Memory B cell (primary cell): ENCODE measurements at regions not wholly inside any gene's neighbourhood (a gene's known extent, or its start where the extent isn't known, plus 50 kb on each side); places are given as distances from the start of the nearest gene placed in this dataset.
"Not testable (repeated sequence)": the region's sequence is repeated elsewhere in the genome, so short reads cannot be mapped to it uniquely, and the experiment has no call there.

ENCODE experiments used
- ATAC-seq: fragments of 150-1000 bp; cut with Tn5 transposase; 2 replicates; pipeline ENCODE4 v1.10.0; 2021; ENCODE audit warnings: low read depth, mild to moderate bottlenecking, moderate library complexity
- DNase-seq, 2 donors: peaks; one replicate each; pipeline ENCODE4 v3.0.0; 2022; ENCODE audit warnings: low spot score in 2 of 2
- H3K27ac Mint-ChIP-seq: one replicate; pipeline ENCODE4 v1.8.0; 2022; ENCODE audit warnings: mild to moderate bottlenecking, moderate library complexity, mixed read lengths
- H3K27me3 Mint-ChIP-seq: one replicate; pipeline ENCODE4 v1.8.0; 2022; ENCODE audit warnings: mixed read lengths
- H3K36me3 Mint-ChIP-seq: one replicate; pipeline ENCODE4 v1.8.0; 2022; ENCODE audit warnings: mild to moderate bottlenecking, mixed read lengths
- H3K4me1 Mint-ChIP-seq: one replicate; pipeline ENCODE4 v1.8.0; 2022; ENCODE audit warnings: mixed read lengths
- H3K4me3 Mint-ChIP-seq: one replicate; pipeline ENCODE4 v1.8.0; 2022; ENCODE audit warnings: mild to moderate bottlenecking, moderate library complexity, mixed read lengths
- H3K9me3 Mint-ChIP-seq: one replicate; pipeline ENCODE4 v1.8.0; 2022; ENCODE audit warnings: mixed read lengths

- H3K4me3 Mint-ChIP-seq: no peak overlapping the region
- peaks cover 3% of the 10 kb centered on the region for H3K4me1 Mint-ChIP-seq
- H3K27ac Mint-ChIP-seq: no peak overlapping the region
- H3K9me3 Mint-ChIP-seq: peaks cover 4% of the 10 kb centered on the region
- H3K36me3 Mint-ChIP-seq: no peaks in the 10 kb centered on the region
- DNase-seq (no peak), ATAC-seq (no peak)
- H3K27me3 Mint-ChIP-seq: peaks cover 14% of the 10 kb centered on the region
These were observed 221.4 kb downstream of the MAF start for GRCh38 chr16:79379095-79379494.

DNA sequence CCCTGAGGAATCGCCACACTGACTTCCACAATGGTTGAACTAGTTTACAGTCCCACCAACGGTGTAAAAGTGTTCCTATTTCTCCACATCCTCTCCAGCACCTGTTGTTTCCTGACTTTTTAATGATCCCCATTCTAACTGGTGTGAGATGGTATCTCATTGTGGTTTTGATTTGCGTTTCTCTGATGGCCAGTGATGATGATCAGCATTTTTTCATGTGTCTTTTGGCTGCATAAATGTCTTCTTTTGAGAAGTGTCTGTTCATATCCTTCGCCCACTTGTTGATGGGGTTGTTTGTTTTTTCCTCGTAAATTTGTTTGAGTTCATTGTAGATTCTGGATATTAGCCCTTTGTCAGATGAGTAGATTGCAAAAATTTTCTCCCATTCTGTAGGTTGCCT lies 223.5 kb downstream of the MAF start:
- not testable (repeated sequence) for ATAC-seq, H3K4me1 Mint-ChIP-seq, H3K27ac Mint-ChIP-seq, DNase-seq, H3K4me3 Mint-ChIP-seq, H3K36me3 Mint-ChIP-seq, H3K9me3 Mint-ChIP-seq
- H3K27me3 Mint-ChIP-seq: peaks cover 12% of the 10 kb centered on the region

DNA sequence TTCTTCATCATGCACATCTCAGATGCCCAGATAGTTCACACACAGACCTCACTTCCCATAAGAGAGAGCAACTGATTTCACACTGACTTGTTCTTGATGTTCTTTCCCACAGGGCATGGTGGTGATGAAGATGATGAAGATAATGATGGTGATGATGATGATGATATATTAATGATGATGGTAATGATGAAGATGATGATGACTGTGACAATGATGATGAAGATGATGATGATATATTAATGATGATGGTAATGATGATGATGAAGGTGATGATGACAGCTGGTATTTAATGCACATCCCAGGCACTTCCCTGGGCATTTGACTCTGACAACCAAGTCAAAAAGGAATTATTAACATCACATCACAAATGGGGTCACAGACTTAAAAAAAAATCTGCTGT lies 225.2 kb downstream of the MAF start:
- Mint-ChIP-seq H3K27me3 (peaks cover 11% of the 10 kb centered on the region), H3K4me1 (no peaks in the 10 kb centered on the region), H3K4me3 (no peak overlapping the region), H3K36me3 (no peaks in the 10 kb centered on the region), H3K27ac (no peak overlapping the region), H3K9me3 (peaks cover 10% of the 10 kb centered on the region)
- ATAC-seq: no peak
- DNase-seq: no peak

- no peak overlapping the region for H3K27ac Mint-ChIP-seq
- no peak for ATAC-seq
- H3K27me3 Mint-ChIP-seq: peaks cover 8% of the 10 kb centered on the region
- no peak overlapping the region for H3K4me3 Mint-ChIP-seq
- H3K4me1 Mint-ChIP-seq: no peaks in the 10 kb centered on the region
- peaks cover 8% of the 10 kb centered on the region for H3K9me3 Mint-ChIP-seq
- no peaks in the 10 kb centered on the region for H3K36me3 Mint-ChIP-seq
- DNase-seq: no peak
These were observed 227.9 kb downstream of the MAF start for GRCh38 chr16:79372503-79373184.

DNA sequence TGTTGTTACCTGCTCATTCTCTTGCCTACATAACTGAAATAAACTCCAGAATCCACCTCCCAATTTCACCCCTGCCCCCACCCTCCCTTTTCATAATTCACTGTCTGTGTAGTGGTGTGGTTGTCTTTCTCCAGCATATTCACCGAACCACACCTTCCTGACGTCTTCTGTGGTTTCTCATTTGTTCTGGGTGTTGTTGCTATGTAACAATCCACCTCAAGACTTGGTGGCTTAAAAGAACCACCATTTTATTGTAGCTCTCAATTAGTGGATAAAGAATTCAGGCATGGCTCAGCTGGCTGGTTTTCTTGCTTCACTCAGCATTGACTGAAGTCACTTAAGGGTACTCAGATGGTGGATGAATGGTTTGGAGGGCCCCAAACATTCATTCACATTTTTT lies 229.8 kb downstream of the MAF start:
- ATAC-seq (no peak), DNase-seq (no peak)
- Mint-ChIP-seq H3K9me3 (peaks cover 8% of the 10 kb centered on the region), H3K4me1 (no peaks in the 10 kb centered on the region), H3K27me3 (peaks cover 8% of the 10 kb centered on the region), H3K36me3 (no peaks in the 10 kb centered on the region), H3K27ac (no peak overlapping the region), H3K4me3 (no peak overlapping the region)

GRCh38 chr16:79369796-79370195 lies 230.7 kb downstream of the MAF start:
- Mint-ChIP-seq H3K9me3 (peaks cover 8% of the 10 kb centered on the region), H3K27me3 (peaks cover 4% of the 10 kb centered on the region), H3K4me1 (no peaks in the 10 kb centered on the region), H3K36me3 (no peaks in the 10 kb centered on the region), H3K27ac (no peak overlapping the region), H3K4me3 (no peak overlapping the region)
- no peak for DNase-seq
- no peak for ATAC-seq

DNA sequence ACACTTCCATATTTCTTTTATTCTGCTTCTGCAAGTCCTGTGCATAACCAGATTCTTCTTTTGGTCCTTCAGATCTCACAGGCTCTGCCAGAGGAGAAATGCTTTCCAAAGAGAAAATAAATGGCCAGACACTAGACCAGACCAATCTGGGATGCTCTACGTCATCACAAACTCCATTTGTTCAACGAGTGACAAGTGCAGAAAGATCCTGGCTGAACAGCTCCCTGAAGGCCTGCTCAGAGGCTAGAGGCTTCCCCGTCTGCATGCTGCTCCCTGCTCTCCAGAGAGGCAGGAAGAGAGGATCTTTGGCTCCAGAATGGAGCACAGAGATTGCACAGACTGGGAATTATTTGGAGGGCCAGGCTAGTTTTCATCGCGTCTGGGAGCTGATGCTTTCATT lies 232.7 kb downstream of the MAF start:
- peaks cover 7% of the 10 kb centered on the region for H3K27me3 Mint-ChIP-seq
- peaks cover 7% of the 10 kb centered on the region for H3K9me3 Mint-ChIP-seq
- no peak for DNase-seq
- no peak for ATAC-seq
- H3K36me3 Mint-ChIP-seq: no peaks in the 10 kb centered on the region
- no peak overlapping the region for H3K4me3 Mint-ChIP-seq
- no peaks in the 10 kb centered on the region for H3K4me1 Mint-ChIP-seq
- H3K27ac Mint-ChIP-seq: no peak overlapping the region

GRCh38 chr16:79366635-79367034 lies 233.9 kb downstream of the MAF start:
- Mint-ChIP-seq H3K9me3 (peaks cover 7% of the 10 kb centered on the region), H3K4me1 (no peaks in the 10 kb centered on the region), H3K27me3 (peaks cover 7% of the 10 kb centered on the region), H3K36me3 (no peaks in the 10 kb centered on the region), H3K27ac (no peak overlapping the region), H3K4me3 (no peak overlapping the region)
- DNase-seq: no peak
- ATAC-seq: no peak

GRCh38 chr16:79365702-79366101 lies 234.8 kb downstream of the MAF start:
- H3K4me1 Mint-ChIP-seq: no peaks in the 10 kb centered on the region
- H3K27me3 Mint-ChIP-seq: peaks cover 5% of the 10 kb centered on the region
- no peaks in the 10 kb centered on the region for H3K36me3 Mint-ChIP-seq
- H3K9me3 Mint-ChIP-seq: peaks cover 2% of the 10 kb centered on the region
- ATAC-seq (no peak), DNase-seq (no peak)
- H3K27ac Mint-ChIP-seq: no peak overlapping the region
- H3K4me3 Mint-ChIP-seq: no peak overlapping the region

DNA sequence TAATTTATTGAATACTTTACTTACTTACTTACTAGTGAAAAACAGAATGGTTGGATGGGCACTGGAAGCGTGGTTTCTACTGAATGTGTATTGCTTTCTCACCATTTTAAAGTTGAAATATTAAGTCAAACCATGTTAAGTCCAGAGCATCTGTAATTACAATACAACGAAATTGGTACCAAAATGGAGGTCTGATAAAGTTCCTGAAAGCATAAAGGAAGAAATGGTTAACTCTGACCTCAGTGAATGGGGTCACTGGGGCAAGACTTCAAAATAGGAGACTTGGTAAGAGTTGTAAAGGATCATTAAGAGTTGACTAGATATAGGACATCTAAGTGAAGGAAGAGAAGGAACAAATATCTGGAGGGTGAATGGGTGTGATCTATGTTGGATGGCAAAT lies 237.1 kb downstream of the MAF start:
- H3K27me3 Mint-ChIP-seq: peaks cover 5% of the 10 kb centered on the region

DNA sequence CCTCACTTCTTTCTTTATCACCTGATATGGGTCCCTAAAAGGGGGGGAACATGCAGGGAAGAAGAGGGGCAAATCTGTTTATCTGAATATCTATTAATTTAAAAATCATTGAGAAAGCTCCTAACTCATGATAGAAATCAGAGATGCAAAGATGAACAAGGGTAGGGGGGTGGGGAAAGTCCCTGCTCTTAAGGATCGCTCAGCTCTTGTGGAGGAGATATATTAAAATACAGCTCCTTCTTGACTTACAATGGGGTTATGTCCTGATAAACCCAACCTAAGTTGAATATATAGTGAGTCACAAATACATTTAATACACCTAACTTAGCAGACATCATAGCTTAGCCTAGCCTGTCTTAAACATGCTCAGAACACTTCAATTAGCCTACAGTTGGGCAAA lies 237.5 kb downstream of the MAF start:
- peaks cover 5% of the 10 kb centered on the region for H3K27me3 Mint-ChIP-seq
- ATAC-seq: no peak
- H3K36me3 Mint-ChIP-seq: no peaks in the 10 kb centered on the region
- no peak overlapping the region for H3K4me3 Mint-ChIP-seq
- no peak overlapping the region for H3K27ac Mint-ChIP-seq
- H3K4me1 Mint-ChIP-seq: no peaks in the 10 kb centered on the region
- H3K9me3 Mint-ChIP-seq: peaks cover 1% of the 10 kb centered on the region
- no peak for DNase-seq

More for the DNA sequence above, 237.1 kb downstream of the MAF start:
- Mint-ChIP-seq H3K9me3 (peaks cover 1% of the 10 kb centered on the region), H3K27ac (no peak overlapping the region), H3K4me3 (no peak overlapping the region), H3K4me1 (no peaks in the 10 kb centered on the region), H3K36me3 (no peaks in the 10 kb centered on the region)
- ATAC-seq (no peak), DNase-seq (no peak)

- ATAC-seq: no peak
These were observed 238.1 kb downstream of the MAF start for GRCh38 chr16:79362300-79362970.

DNA sequence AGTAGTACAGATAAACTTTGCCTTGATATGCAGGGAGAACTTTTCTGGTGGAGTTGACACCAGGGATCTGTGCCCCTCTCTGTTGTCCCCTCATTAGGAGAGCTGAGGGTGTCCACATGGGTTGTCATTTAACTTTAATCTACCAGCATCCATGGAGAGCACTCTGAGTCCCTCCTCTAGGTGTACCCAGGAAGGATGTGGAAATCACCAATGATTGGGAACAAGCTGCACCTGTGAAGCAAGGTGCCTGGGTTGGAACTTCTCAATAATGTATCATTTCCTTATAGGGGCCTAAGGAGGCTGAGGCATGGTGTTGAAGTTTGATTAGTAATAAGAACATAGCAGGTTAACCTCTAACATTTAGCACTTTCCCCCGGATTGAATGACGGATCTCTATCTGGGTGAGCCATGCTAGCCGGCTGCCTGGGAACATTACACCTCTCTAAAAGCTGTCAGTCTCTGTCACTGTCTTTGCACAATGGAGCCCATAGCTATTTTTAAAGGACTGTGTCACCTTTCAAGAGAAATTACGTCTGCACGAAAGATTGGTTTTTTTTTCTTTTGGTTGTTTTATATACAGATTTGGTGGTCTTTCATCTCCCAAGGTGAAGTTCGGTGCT lies 239.3 kb downstream of the MAF start:
- DNase-seq (no peak), ATAC-seq (no peak)
- H3K36me3 Mint-ChIP-seq: no peaks in the 10 kb centered on the region
- H3K4me3 Mint-ChIP-seq: no peak overlapping the region
- H3K9me3 Mint-ChIP-seq: peaks cover 1% of the 10 kb centered on the region
- peaks cover 5% of the 10 kb centered on the region for H3K27me3 Mint-ChIP-seq
- H3K27ac Mint-ChIP-seq: no peak overlapping the region
- H3K4me1 Mint-ChIP-seq: no peaks in the 10 kb centered on the region

More at GRCh38 chr16:79362300-79362970, 238.1 kb downstream of the MAF start:
- Mint-ChIP-seq H3K4me1 (no peaks in the 10 kb centered on the region), H3K27me3 (peaks cover 5% of the 10 kb centered on the region), H3K27ac (no peak overlapping the region), H3K4me3 (no peak overlapping the region), H3K36me3 (no peaks in the 10 kb centered on the region), H3K9me3 (peaks cover 1% of the 10 kb centered on the region)
- DNase-seq: no peak

DNA sequence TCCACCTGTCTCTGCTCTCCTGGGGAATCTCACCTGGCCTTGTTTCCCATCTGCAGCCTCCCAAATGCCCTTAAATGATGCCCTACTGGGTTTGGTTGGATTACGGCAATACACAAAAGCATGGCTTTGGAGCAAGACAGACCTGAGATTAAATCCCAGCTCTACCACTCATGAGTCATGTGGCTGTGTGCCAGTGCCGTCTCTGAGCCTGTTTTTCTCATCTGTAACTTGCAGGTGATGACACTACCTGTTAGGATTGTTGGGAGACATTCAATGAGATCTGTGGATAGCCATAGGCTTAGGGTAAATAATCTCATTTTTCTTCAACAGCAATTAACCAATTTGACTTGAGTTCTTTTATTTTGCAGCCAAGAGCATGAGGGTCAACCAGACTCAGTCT lies 240.3 kb downstream of the MAF start:
- H3K4me1 Mint-ChIP-seq: no peaks in the 10 kb centered on the region
- peaks cover 1% of the 10 kb centered on the region for H3K9me3 Mint-ChIP-seq
- no peak overlapping the region for H3K4me3 Mint-ChIP-seq
- no peak for DNase-seq
- peaks cover 8% of the 10 kb centered on the region for H3K27me3 Mint-ChIP-seq
- no peak overlapping the region for H3K27ac Mint-ChIP-seq
- no peak for ATAC-seq
- no peaks in the 10 kb centered on the region for H3K36me3 Mint-ChIP-seq
